Kasumi-1 (cell line): ENCODE measurements at regions not wholly inside any gene's neighbourhood (a gene's known extent, or its start where the extent isn't known, plus 50 kb on each side); places are given as distances from the start of the nearest gene placed in this dataset.
A peak's percentile ranks its signal among the peaks of the same experiment; 100 is the strongest.

Experiments used
- DNase-seq, 2 experiments: peaks; one replicate each; lab custom pipeline; 2025; lab: John Stamatoyannopoulos, UW

DNA sequence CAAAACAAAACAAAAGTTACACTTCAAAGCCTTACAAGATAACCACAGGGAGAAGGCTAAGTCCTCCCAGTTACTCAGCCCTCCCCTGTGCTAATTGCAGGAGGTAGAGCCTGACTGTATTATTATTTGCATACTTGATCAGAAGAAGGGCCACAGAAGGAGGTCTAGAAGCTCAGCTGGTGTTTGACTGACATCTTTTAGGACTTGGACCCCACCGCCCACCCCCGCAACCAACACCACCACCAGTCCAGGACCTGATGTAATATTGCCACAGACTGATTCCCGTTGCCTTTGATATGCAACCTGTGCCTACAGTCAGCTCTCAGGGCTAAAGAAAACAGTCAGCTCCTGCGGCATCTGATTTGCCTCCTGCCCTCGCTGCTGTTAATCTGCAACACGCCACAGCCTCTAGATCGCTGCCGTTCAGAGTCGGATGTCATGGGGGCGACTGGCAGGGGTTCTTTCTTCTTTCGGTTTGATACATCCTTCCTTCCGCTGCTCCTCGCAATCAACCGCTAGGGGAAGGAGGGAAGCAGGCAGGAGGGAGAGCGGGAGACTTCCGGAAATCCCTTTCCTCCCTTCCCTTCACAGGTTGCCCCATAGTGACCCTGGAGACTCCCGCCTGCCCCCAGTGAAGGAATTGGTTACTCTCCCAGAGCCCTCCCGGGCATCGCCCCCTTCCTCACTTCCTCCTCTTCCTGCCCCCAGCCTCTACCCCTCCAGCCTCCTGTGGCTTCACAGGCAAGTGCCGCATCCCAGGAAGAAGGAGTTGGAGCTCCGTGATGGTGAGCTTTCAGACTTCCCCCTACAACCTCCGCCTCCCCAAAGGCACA, 90.5 kb upstream of the SOX9 start:
- peak; percentile 64 to 69 for DNase-seq

- no peak for DNase-seq
Measured at GRCh38 chr17:72031219-72031884, 89.5 kb upstream of the SOX9 start.

DNA sequence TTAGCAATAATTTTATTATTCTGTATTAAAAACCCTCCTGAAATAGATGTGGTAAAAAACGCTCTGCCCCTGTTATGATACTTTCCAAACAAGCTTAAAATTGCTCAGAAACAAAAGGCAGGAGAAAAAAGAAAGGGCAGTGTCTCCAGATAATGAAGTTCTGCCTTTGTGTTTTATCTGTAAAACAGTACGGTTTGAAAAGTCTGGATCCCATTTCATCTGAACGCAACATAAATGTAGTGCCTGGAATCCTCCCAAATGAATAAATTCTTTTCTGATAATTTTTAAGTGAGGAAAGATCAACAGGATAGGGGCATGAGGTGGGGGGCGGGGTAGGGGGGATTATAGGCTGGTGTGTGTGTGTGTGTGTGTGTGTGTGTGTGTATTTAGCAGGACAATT, 87.5 kb upstream of the SOX9 start:
- DNase-seq = no peak

GRCh38 chr17:72034000-72034399, 86.8 kb upstream of the SOX9 start:
- DNase-seq = no peak

GRCh38 chr17:72038427-72038826, 82.4 kb upstream of the SOX9 start:
- no peak for DNase-seq

DNA sequence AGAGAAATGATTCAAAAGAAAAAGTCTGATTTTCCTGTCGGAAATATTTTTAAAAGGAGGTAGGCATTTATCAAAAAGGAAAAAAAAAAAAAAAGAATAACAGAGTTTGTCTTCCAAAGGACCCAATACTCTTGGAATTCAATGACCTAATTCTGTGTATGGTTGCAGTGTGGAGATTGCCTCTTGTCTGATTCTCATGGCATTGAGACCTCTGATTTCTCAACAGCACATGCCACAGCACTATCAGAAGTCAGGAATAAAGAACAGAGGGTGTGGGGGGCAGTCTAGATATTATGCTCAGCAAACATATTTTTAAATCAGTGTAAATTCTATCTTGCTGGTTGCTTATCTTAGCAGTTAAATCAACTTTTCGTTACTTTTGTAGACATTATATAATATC, 81.3 kb upstream of the SOX9 start:
- DNase-seq = no peak

DNA sequence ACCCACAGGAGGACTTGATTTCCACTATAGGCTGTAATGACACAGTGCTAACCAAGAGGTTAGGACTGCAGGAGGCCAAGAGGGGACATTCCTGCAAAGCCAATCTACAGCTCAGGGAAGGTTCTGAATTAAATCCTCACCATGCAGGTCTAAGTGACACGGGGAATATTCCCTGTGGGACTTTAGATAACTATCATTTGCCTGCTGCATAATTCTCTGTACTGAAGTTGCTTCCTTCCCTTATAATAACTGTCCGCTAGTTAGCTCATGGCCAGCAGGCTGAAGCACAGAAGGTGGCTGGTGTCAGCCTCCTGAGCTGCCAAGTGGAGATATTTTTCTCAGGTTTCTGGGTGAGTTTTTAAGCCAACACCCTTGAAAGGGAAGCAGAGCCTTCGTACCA, 74.6 kb upstream of the SOX9 start:
- DNase-seq = no peak

GRCh38 chr17:72046643-72047612, 73.9 kb upstream of the SOX9 start:
- no peak for DNase-seq

GRCh38 chr17:72049914-72050313, 70.9 kb upstream of the SOX9 start:
- no peak for DNase-seq

DNA sequence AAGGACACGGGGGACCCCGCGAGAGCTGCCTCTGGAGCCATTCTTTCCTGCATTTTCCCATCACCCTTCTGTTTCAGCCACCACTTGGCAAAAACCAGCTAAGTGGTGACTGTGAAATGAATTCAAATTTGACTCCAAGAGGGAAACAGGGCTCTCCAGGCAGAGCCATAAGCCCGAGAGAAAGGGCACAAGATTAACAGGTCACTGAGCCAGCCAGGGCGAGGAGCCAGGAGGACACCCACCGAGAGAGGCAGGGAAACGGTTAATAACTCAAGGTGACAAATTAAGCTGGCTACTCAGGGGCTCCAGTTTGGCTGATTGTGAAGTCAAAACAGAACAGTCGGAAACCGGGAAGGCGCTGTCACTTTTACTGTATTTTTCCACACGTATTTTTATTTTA, 67.8 kb upstream of the SOX9 start:
- no peak for DNase-seq

DNA sequence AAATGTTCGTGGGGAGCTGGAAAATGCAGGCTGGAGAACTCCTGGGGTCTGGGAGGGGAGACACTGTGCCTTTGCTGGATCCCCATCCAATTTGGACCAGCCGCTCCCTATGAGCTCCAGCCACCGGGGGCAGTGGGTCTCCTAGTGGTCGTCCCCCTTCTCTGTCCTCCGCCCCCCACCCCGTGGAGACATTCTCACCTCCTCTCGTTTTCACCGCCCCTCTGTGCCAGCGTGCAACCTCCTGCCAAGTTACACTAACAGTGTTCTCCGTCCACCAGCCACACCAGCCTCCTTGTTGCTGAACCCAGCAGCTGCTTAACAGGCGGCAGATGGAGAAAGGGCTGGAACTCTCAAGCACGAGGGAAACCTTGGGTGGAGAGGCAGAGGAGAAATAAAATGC, 67.4 kb upstream of the SOX9 start:
- DNase-seq = no peak

DNA sequence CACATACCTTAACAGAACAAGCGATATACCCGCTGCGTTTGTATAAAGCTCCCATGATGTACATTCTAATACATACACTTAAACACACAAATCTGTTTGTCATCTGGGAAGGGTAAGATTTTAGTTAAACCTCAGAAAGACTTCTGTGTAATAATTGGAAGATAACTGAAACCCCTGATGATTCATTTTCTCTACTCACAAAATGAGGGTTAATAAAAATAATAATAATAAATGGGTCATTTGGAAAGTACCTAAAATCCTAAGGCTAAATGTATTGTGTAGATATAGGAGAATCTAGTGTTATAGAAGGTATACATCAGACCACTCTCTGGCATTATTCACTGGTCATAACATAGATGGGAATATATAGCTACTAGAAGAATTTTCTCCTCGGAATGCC, 64.7 kb upstream of the SOX9 start:
- no peak for DNase-seq

- no peak for DNase-seq
Measured at GRCh38 chr17:72056727-72057290, 64.0 kb upstream of the SOX9 start.

GRCh38 chr17:72060084-72060483, 60.7 kb upstream of the SOX9 start:
- DNase-seq = no peak

DNA sequence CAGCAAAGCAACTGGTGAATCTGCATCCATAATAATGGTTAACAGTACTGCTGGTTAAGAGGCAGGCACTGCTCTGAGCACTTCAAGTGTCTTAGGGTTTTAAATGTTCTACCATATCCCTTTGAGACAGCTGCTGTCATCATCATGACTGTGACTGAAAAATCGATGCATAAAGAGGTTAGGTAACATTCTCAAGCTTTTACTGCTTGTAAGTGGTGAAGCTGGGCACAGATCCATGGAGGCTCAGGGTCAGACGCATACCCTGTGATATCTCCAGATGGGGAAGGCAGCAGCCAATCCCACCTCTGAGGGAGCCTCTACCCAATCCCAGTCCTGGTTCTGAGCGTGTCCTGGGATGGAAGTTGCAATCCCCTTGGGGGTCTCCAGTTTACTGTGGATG, 57.6 kb upstream of the SOX9 start:
- DNase-seq = no peak

DNA sequence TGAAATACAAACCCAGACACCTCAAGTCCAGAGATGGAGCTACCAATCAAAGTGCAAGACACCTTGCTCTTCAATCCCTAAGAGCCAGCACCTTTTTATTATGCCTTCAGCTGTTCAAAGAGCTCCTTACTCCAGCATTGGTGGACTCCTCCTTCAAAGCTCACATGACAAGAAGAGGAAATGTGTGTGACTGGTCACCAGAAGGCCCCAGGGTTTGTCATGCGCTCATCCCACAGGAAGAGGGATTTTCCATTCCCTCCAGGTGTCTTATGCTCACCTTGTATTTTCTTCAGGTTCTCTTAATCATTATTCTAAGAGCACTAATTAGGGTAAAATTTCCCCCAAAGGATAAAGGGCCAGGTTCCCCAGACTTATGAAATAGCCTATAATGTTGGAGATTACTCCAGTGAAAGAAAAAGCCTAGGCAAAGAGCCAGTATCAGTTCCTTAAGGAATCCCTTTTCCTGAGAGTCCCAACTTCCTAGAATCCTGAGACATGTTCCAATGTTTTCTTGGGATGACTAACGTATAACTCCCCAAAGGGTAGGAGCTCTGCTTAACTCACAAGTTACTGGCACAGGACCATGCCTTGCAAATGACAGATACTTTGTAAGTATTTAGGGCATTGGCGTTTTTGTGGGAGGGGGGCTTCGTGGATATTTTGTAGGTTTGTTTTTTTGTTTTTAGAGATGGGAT, 56.9 kb upstream of the SOX9 start:
- DNase-seq = no peak

DNA sequence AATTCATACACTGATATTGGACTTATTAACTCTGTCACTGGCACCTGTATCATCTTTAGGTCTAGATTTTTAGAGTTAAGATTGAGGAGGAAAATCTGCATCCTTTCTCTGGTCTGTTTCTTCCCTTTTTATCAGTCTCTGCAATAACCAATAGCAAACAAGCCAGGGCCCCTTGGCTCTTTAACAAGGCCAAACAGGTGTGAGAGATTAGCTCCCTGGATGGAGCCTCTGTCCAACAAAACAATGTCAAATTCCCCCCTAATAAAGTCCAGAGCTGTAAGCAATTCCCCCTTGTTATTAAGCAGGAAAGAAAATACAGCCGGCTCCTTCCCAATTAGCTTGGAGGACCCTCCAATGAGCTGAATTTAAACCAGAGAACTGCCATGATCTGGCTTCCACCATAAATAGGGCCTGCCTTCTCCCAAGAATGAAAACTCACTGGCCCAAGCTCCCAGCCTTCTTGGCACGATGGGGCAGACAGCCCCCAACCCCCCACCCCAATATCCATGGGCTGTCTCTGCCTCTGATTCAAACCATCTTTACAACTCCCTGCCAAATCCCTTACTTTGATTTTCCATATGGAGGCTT, 56.1 kb upstream of the SOX9 start:
- no peak for DNase-seq

- DNase-seq = no peak
Measured at GRCh38 chr17:72065556-72065955, 55.3 kb upstream of the SOX9 start.

DNA sequence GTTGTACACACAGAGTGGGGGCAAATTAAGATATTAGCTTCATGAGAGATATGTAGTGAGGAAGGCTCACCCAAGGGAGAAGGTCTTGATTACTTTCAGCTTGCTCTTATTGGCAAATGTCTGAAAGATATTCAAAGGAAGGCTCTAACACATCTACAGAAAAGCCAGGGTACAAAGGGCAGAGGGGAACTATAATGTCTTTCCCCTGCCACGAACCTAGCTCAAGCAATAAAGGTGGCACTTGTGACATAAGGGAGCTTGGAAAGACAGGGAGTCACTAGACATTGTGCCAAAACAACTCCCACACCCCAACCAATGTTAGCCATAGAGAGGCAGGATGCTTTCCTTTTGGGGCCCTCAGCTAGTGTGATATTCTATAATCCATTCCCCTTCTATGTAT, 52.2 kb upstream of the SOX9 start:
- no peak for DNase-seq

GRCh38 chr17:72069586-72070202, 51.1 kb upstream of the SOX9 start:
- DNase-seq = no peak
